SU-DHL-6 (cell line): ENCODE measurements at regions not wholly inside any gene's neighbourhood (a gene's known extent, or its start where the extent isn't known, plus 50 kb on each side); places are given as distances from the start of the nearest gene placed in this dataset.

Source experiments
- CTCF ChIP-seq: fragments of 200-600 bp; sonication (generic); IDR thresholded peaks from one replicate; pipeline ENCODE4 v1.5.1; 2017; ENCODE audit warnings: antibody characterized with exemption, mild to moderate bottlenecking, low read length, moderate library complexity; ENCODE audit not compliant: insufficient read depth, poor library complexity, severe bottlenecking
- EZH2phosphoT487 ChIP-seq: fragments of 200-600 bp; sonication (generic), shearing (Covaris generic); conservative IDR thresholded peaks from 2 replicates; pipeline ENCODE4 v1.6.1; 2018; ENCODE audit warnings: mild to moderate bottlenecking, antibody characterized with exemption, low read length, moderate library complexity, mixed read lengths

- TF ChIP-seq CTCF (no peak), EZH2phosphoT487 (no peak)
Measured at GRCh38 chr21:31555741-31556191, 103.7 kb upstream of the SOD1 start.
